ENCODE measurements at regions not wholly inside any gene's neighbourhood (a gene's known extent, or its start where the extent isn't known, plus 50 kb on each side); places are given as distances from the start of the nearest gene placed in this dataset.
A peak's percentile ranks its signal among the peaks of the same experiment; 100 is the strongest.

DNA sequence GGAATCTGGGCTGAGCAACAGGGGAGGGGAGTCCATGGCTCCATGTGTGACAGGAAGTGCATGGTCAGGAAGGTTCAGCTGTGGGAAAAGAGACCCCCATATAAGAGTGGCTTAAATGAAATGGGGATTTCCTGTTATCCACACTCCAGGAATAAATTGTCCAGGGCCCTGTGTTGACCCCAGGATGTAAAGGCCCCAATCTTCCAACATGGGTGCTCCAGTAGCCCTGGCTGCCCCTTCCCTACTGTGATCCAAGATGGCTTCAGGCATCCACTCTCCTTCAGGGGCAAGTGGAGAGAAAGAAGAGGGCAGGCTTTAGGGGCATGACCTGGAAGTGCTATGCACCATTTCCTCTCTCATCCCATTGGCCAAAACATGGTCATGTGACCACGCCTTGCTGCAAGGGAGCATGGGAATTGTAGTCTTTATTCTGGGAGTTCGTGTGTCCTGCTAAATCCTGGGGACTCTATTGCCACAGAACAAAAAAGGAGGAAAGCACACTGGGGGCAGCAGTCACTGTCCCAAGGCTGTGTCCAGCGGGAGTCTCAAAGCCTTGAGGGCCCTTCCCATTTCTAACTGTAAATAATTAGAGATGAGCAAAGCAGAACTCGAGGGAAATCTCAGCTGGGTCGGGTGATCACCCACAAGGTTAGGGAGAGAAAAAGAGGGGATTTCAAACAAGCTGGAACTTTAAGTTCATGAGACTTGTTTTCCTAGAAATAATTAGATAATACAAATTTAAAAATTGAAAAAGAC is 289.2 kb downstream of the ADGRD1 start (continued):
- TF ChIP-seq, protein P1, sequence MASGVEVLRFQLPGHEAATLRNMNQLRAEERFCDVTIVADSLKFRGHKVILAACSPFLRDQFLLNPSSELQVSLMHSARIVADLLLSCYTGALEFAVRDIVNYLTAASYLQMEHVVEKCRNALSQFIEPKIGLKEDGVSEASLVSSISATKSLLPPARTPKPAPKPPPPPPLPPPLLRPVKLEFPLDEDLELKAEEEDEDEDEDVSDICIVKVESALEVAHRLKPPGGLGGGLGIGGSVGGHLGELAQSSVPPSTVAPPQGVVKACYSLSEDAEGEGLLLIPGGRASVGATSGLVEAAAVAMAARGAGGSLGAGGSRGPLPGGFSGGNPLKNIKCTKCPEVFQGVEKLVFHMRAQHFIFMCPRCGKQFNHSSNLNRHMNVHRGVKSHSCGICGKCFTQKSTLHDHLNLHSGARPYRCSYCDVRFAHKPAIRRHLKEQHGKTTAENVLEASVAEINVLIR (CRISPR knock-in tag; IDR thresholded peaks at IDR 0.05), result 0 out of 2 replicates have a peak, but pooled peaks have one; percentile 9
- TF ChIP-seq PHF8 (IDR thresholded peaks at IDR 0.05; ENCODE audit: borderline replicate concordance, low read length) (peak; percentile 32; the same call in 1 of the 2 replicates), MTA2 (IDR thresholded peaks at IDR 0.05; ENCODE audit: low read depth) (peak; percentile 66), EP400 (IDR thresholded peaks at IDR 0.05) (peak; percentile 48), ZNF57 (CRISPR knock-in tag; IDR thresholded peaks at IDR 0.05) (no peak), POLR2B (IDR thresholded peaks at IDR 0.05; ENCODE audit: low read depth, partially characterized antibody) (peak; percentile 32), SIX5 (IDR thresholded peaks at IDR 0.05; ENCODE audit: borderline replicate concordance in 1 of 2, insufficient read depth in 1 of 2, low read depth in 1 of 2, low read length in 2 of 2) (peak; percentile 88 to 90), ATF1 (CRISPR knock-in tag; IDR thresholded peaks at IDR 0.05) (no peak), ATF1 (tag; IDR thresholded peaks at IDR 0.05) (peak; percentile 50; the same call in 1 of the 2 replicates), RAD51 (IDR thresholded peaks at IDR 0.05; ENCODE audit: borderline replicate concordance, low read depth) (peak; percentile 97), ZNF75A (CRISPR knock-in tag; IDR thresholded peaks at IDR 0.05) (no peak), NR2C2 (CRISPR knock-in tag; IDR thresholded peaks at IDR 0.05) (peak; percentile 100), NR2C2 (tag; IDR thresholded peaks at IDR 0.05) (peak; percentile 99), NR2C1 (IDR thresholded peaks at IDR 0.05) (peak; percentile 99), NR2C1 (tag; IDR thresholded peaks at IDR 0.05) (peak; percentile 100), GATAD2B (IDR thresholded peaks at IDR 0.05; ENCODE audit: borderline replicate concordance) (no peak), CBX3 (IDR thresholded peaks at IDR 0.05; ENCODE audit: borderline replicate concordance in 1 of 2, low read length in 2 of 2) (peak in 1 of 2 experiments; percentile 99; a peak in 2 of 3 replicates), PHB (CRISPR knock-in tag; IDR thresholded peaks at IDR 0.05) (no peak), COPS2 (conservative IDR thresholded peaks at IDR 0.05) (no peak), NCOR1 (IDR thresholded peaks at IDR 0.05) (0 out of 2 replicates have a peak, but pooled peaks have one; percentile 10), GABPB1 (CRISPR knock-in tag; IDR thresholded peaks at IDR 0.05) (peak; percentile 95), HEY1 (CRISPR knock-in tag; IDR thresholded peaks at IDR 0.05; ENCODE audit: borderline replicate concordance) (no peak), ELF4 (CRISPR knock-in tag; IDR thresholded peaks at IDR 0.05) (no peak)
- TF ChIP-seq, protein P2, sequence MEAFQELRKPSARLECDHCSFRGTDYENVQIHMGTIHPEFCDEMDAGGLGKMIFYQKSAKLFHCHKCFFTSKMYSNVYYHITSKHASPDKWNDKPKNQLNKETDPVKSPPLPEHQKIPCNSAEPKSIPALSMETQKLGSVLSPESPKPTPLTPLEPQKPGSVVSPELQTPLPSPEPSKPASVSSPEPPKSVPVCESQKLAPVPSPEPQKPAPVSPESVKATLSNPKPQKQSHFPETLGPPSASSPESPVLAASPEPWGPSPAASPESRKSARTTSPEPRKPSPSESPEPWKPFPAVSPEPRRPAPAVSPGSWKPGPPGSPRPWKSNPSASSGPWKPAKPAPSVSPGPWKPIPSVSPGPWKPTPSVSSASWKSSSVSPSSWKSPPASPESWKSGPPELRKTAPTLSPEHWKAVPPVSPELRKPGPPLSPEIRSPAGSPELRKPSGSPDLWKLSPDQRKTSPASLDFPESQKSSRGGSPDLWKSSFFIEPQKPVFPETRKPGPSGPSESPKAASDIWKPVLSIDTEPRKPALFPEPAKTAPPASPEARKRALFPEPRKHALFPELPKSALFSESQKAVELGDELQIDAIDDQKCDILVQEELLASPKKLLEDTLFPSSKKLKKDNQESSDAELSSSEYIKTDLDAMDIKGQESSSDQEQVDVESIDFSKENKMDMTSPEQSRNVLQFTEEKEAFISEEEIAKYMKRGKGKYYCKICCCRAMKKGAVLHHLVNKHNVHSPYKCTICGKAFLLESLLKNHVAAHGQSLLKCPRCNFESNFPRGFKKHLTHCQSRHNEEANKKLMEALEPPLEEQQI (IDR thresholded peaks at IDR 0.05), result peak; percentile 65; the same call in 1 of the 2 replicates
- TF ChIP-seq, protein P3, sequence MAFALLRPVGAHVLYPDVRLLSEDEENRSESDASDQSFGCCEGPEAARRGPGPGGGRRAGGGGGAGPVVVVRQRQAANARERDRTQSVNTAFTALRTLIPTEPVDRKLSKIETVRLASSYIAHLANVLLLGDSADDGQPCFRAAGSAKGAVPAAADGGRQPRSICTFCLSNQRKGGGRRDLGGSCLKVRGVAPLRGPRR (CRISPR knock-in tag; IDR thresholded peaks at IDR 0.05), result no peak
- TF ChIP-seq, protein P4, sequence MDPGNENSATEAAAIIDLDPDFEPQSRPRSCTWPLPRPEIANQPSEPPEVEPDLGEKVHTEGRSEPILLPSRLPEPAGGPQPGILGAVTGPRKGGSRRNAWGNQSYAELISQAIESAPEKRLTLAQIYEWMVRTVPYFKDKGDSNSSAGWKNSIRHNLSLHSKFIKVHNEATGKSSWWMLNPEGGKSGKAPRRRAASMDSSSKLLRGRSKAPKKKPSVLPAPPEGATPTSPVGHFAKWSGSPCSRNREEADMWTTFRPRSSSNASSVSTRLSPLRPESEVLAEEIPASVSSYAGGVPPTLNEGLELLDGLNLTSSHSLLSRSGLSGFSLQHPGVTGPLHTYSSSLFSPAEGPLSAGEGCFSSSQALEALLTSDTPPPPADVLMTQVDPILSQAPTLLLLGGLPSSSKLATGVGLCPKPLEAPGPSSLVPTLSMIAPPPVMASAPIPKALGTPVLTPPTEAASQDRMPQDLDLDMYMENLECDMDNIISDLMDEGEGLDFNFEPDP (CRISPR knock-in tag; IDR thresholded peaks at IDR 0.05), result no peak
